ENCODE measurements at regions not wholly inside any gene's neighbourhood (a gene's known extent, or its start where the extent isn't known, plus 50 kb on each side); places are given as distances from the start of the nearest gene placed in this dataset.

- TF ChIP-seq, protein P1, sequence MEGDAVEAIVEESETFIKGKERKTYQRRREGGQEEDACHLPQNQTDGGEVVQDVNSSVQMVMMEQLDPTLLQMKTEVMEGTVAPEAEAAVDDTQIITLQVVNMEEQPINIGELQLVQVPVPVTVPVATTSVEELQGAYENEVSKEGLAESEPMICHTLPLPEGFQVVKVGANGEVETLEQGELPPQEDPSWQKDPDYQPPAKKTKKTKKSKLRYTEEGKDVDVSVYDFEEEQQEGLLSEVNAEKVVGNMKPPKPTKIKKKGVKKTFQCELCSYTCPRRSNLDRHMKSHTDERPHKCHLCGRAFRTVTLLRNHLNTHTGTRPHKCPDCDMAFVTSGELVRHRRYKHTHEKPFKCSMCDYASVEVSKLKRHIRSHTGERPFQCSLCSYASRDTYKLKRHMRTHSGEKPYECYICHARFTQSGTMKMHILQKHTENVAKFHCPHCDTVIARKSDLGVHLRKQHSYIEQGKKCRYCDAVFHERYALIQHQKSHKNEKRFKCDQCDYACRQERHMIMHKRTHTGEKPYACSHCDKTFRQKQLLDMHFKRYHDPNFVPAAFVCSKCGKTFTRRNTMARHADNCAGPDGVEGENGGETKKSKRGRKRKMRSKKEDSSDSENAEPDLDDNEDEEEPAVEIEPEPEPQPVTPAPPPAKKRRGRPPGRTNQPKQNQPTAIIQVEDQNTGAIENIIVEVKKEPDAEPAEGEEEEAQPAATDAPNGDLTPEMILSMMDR (tag by site-specific recombination; IDR thresholded peaks at IDR 0.05): no peak
- TF ChIP-seq ZNF560 (tag by site-specific recombination; IDR thresholded peaks at IDR 0.05; ENCODE audit: borderline replicate concordance): no peak
These were observed 226.0 kb upstream of the C1orf87 start for GRCh38 chr1:60299581-60299980.

Measured in HEK293 (cell line).